PC-3 (cell line): ENCODE measurements at regions not wholly inside any gene's neighbourhood (a gene's known extent, or its start where the extent isn't known, plus 50 kb on each side); places are given as distances from the start of the nearest gene placed in this dataset.
A peak's percentile ranks its signal among the peaks of the same experiment; 100 is the strongest.

Source experiments
- ATAC-seq: fragments of 200-7000 bp; cut with Tn5 transposase; 2 replicates; pipeline ENCODE4 v1.9.1; 2020; ENCODE audit warnings: mild to moderate bottlenecking, moderate library complexity
- BruUV-seq: library from RNA; stranded (reverse); fragments of 400-500 nt; replicated peaks from 2 replicates; lab custom pipeline; 2021; lab: Mats Ljungman, UMichigan
- CTCF ChIA-PET: fragments of 300-600 bp; sonication (Branson Sonifier 250); formaldehyde crosslinking; loops from one replicate; lab custom pipeline; 2022; ENCODE audit warnings: antibody characterized with exemption; lab: Charles Lee
- POLR2A ChIA-PET: fragments of 300-600 bp; sonication (Branson Sonifier 250); formaldehyde crosslinking; loops from one replicate; lab custom pipeline; 2022; ENCODE audit warnings: antibody characterized with exemption; ENCODE audit not compliant: unreplicated experiment; lab: Charles Lee
- DNase-seq: peaks from one replicate; pipeline ENCODE4 v3.0.0-alpha.2; 2015
- H2AFZ ChIP-seq: fragments of 300-600 bp; sonication (generic); 2 replicates; pipeline ENCODE4 v1.6.0; 2016; ENCODE audit warnings: antibody characterized with exemption, low read length
- H3F3A ChIP-seq: fragments of 300-600 bp; sonication (generic); one replicate; pipeline ENCODE4 v1.6.0; 2017; ENCODE audit warnings: antibody characterized with exemption, low read length, control low read depth, mild to moderate bottlenecking; ENCODE audit not compliant: unreplicated experiment
- H3K27ac ChIP-seq: fragments of 300-600 bp; sonication (generic); 2 replicates; pipeline ENCODE4 v1.5.1; 2016; ENCODE audit warnings: mild to moderate bottlenecking, low read length
- H3K27me3 ChIP-seq: fragments of 300-600 bp; sonication (generic); 2 replicates; pipeline ENCODE4 v1.6.1; 2016; ENCODE audit warnings: low read length, mixed read lengths
- H3K36me3 ChIP-seq: fragments of 300-600 bp; sonication (generic); 2 replicates; pipeline ENCODE4 v1.6.1; 2016; ENCODE audit warnings: low read depth, mixed run types, low read length, mixed read lengths
- H3K4me1 ChIP-seq: fragments of 300-600 bp; sonication (generic); 2 replicates; pipeline ENCODE4 v1.5.1; 2016; ENCODE audit warnings: low read length; ENCODE audit not compliant: insufficient read depth
- H3K4me2 ChIP-seq: fragments of 300-600 bp; sonication (generic); 2 replicates; pipeline ENCODE4 v1.6.0; 2016; ENCODE audit warnings: low read length
- H3K4me3 ChIP-seq: fragments of 300-600 bp; sonication (generic); 2 replicates; pipeline ENCODE4 v1.5.1; 2016; ENCODE audit warnings: mild to moderate bottlenecking, low read length, mixed read lengths
- H3K79me2 ChIP-seq: fragments of 300-600 bp; sonication (generic); 2 replicates; pipeline ENCODE4 v1.6.1; 2017; ENCODE audit warnings: low read length, mixed read lengths
- H3K9ac ChIP-seq: fragments of 300-600 bp; sonication (generic); 2 replicates; pipeline ENCODE4 v1.6.0; 2016; ENCODE audit warnings: mild to moderate bottlenecking, low read length
- H3K9me2 ChIP-seq: fragments of 300-600 bp; sonication (generic); replicated peaks from 2 replicates; pipeline ENCODE4 v1.6.1; 2016; ENCODE audit warnings: mixed run types, low read length, mixed read lengths
- H3K9me3 ChIP-seq: fragments of 300-600 bp; sonication (generic); 2 replicates; pipeline ENCODE4 v1.6.1; 2016; ENCODE audit warnings: low read length, mixed read lengths
- H4K20me1 ChIP-seq: fragments of 300-600 bp; sonication (generic); 2 replicates; pipeline ENCODE4 v1.6.1; 2016; ENCODE audit warnings: low read length, mixed read lengths
- CTCF ChIP-seq: fragments of 300-600 bp; sonication (generic); conservative IDR thresholded peaks from 2 replicates; pipeline ENCODE4 v1.5.1; 2017; ENCODE audit warnings: antibody characterized with exemption, low read depth, mild to moderate bottlenecking, low read length
- EZH2 ChIP-seq: fragments of 300-600 bp; sonication (generic); IDR thresholded peaks from one replicate; pipeline ENCODE4 v1.6.1; 2017; ENCODE audit warnings: antibody characterized with exemption, mild to moderate bottlenecking, low read length; ENCODE audit not compliant: unreplicated experiment
- EZH2phosphoT487 ChIP-seq: fragments of 300-600 bp; sonication (generic); IDR thresholded peaks from 2 replicates; pipeline ENCODE4 v1.6.1; 2018; ENCODE audit warnings: mild to moderate bottlenecking, antibody characterized with exemption, low read length, borderline replicate concordance
- intact Hi-C: fragments of 100-400 bp; cut with micrococcal nuclease; formaldehyde crosslinking; loops from 2 replicates; pipeline ENCODE4 v1.9.0; 2023

- Histone ChIP-seq H3K27me3 (no peaks in the 10 kb centered on the region), H2AFZ (no peak overlapping the region), H3F3A (no peaks in the 10 kb centered on the region), H3K9ac (no peak overlapping the region), H3K9me2 (no peaks in the 10 kb centered on the region), H3K36me3 (no peaks in the 10 kb centered on the region), H4K20me1 (no peaks in the 10 kb centered on the region), H3K79me2 (no peaks in the 10 kb centered on the region), H3K4me1 (peaks cover 8% of the 10 kb centered on the region; the same call in 1 of the 2 replicates), H3K9me3 (no peaks in the 10 kb centered on the region), H3K27ac (no peak overlapping the region), H3K4me3 (no peak overlapping the region), H3K4me2 (no peak overlapping the region)
- TF ChIP-seq CTCF (no peak), EZH2 (no peak), EZH2phosphoT487 (no peak)
- BruUV-seq, result no TSS peak
- no peak for ATAC-seq
- CTCF ChIA-PET, result no interaction called here
- intact Hi-C loops, result loop anchor here (5.0 kb wide), 1 partner anchor 38 kb away; no protein-coding TSS in a partner anchor
- POLR2A ChIA-PET, result no interaction called here
- DNase-seq, result no peak
These were observed 97.4 kb downstream of the RIN2 start for GRCh38 chr20:19855416-19855815.

- no peaks in the 10 kb centered on the region for H3F3A ChIP-seq
- ATAC-seq (no peak; the same call in 1 of the 2 replicates), DNase-seq (peak; percentile 38)
- no peak overlapping the region for H3K9ac ChIP-seq
- H3K27me3 ChIP-seq, result no peaks in the 10 kb centered on the region
- peak overlapping the region; percentile 24; the same call in 1 of the 2 replicates for H3K27ac ChIP-seq
- BruUV-seq, result no TSS peak
- no peaks in the 10 kb centered on the region for H3K79me2 ChIP-seq
- H3K4me2 ChIP-seq, result no peak overlapping the region
- no peaks in the 10 kb centered on the region for H3K9me2 ChIP-seq
- H4K20me1 ChIP-seq, result no peaks in the 10 kb centered on the region
- TF ChIP-seq EZH2phosphoT487 (no peak), CTCF (no peak), EZH2 (no peak)
- no peak overlapping the region for H2AFZ ChIP-seq
- intact Hi-C loops, result loop anchor here (5.0 kb wide), 1 partner anchor 41 kb away; no protein-coding TSS in a partner anchor
- peaks cover 16% of the 10 kb centered on the region for H3K4me1 ChIP-seq
- H3K9me3 ChIP-seq, result no peaks in the 10 kb centered on the region
- no peaks in the 10 kb centered on the region for H3K36me3 ChIP-seq
- no peak overlapping the region for H3K4me3 ChIP-seq
- POLR2A ChIA-PET, result interaction anchor here (0.5 kb wide), 1 partner anchor 238 kb away, joined by 3 read pairs; no protein-coding TSS in a partner anchor
- CTCF ChIA-PET, result no interaction called here
These were observed 100.7 kb downstream of the RIN2 start for GRCh38 chr20:19858466-19859371.

GRCh38 chr20:19859444-19859843 lies 101.4 kb downstream of the RIN2 start:
- intact Hi-C loops, result loop anchor here (5.0 kb wide), 1 partner anchor 42 kb away; no protein-coding TSS in a partner anchor
- Histone ChIP-seq H3F3A (no peaks in the 10 kb centered on the region), H2AFZ (no peak overlapping the region), H3K27me3 (no peaks in the 10 kb centered on the region), H3K4me3 (no peak overlapping the region), H3K27ac (no peak overlapping the region), H3K9me2 (no peaks in the 10 kb centered on the region), H3K79me2 (no peaks in the 10 kb centered on the region), H3K4me1 (peaks cover 23% of the 10 kb centered on the region), H3K36me3 (no peaks in the 10 kb centered on the region), H3K9me3 (no peaks in the 10 kb centered on the region), H3K9ac (no peak overlapping the region), H4K20me1 (no peaks in the 10 kb centered on the region), H3K4me2 (no peak overlapping the region)
- no TSS peak for BruUV-seq
- CTCF ChIA-PET, result no interaction called here
- POLR2A ChIA-PET, result interaction anchor here (0.5 kb wide), 1 partner anchor 239 kb away, joined by 3 read pairs; no protein-coding TSS in a partner anchor
- TF ChIP-seq EZH2 (no peak), CTCF (no peak), EZH2phosphoT487 (no peak)
- no peak for ATAC-seq
- no peak for DNase-seq
